ENCODE measurements at regions not wholly inside any gene's neighbourhood (a gene's known extent, or its start where the extent isn't known, plus 50 kb on each side); places are given as distances from the start of the nearest gene placed in this dataset.
"Not testable (repeated sequence)": the region's sequence is repeated elsewhere in the genome, so short reads cannot be mapped to it uniquely, and the experiment has no call there.

- H3K36me3 ChIP-seq (ENCODE audit: control insufficient read depth, insufficient read depth, low read length), result no peaks in the 10 kb centered on the region
- no peak for DNase-seq (ENCODE audit: low read depth)
- TF ChIP-seq, protein P1, sequence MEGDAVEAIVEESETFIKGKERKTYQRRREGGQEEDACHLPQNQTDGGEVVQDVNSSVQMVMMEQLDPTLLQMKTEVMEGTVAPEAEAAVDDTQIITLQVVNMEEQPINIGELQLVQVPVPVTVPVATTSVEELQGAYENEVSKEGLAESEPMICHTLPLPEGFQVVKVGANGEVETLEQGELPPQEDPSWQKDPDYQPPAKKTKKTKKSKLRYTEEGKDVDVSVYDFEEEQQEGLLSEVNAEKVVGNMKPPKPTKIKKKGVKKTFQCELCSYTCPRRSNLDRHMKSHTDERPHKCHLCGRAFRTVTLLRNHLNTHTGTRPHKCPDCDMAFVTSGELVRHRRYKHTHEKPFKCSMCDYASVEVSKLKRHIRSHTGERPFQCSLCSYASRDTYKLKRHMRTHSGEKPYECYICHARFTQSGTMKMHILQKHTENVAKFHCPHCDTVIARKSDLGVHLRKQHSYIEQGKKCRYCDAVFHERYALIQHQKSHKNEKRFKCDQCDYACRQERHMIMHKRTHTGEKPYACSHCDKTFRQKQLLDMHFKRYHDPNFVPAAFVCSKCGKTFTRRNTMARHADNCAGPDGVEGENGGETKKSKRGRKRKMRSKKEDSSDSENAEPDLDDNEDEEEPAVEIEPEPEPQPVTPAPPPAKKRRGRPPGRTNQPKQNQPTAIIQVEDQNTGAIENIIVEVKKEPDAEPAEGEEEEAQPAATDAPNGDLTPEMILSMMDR (IDR thresholded peaks at IDR 0.05; ENCODE audit: insufficient read depth, low read length, severe bottlenecking), result no peak
- no peak overlapping the region for H3K4me3 ChIP-seq (ENCODE audit: low read depth, low read length)
- FAIRE-seq, result no peak
- no peaks in the 10 kb centered on the region for H3K27me3 ChIP-seq (ENCODE audit: control insufficient read depth, insufficient read depth, low read length)
These were observed 903.2 kb downstream of the C4orf33 start for GRCh38 chr4:129999156-129999555.

DNA sequence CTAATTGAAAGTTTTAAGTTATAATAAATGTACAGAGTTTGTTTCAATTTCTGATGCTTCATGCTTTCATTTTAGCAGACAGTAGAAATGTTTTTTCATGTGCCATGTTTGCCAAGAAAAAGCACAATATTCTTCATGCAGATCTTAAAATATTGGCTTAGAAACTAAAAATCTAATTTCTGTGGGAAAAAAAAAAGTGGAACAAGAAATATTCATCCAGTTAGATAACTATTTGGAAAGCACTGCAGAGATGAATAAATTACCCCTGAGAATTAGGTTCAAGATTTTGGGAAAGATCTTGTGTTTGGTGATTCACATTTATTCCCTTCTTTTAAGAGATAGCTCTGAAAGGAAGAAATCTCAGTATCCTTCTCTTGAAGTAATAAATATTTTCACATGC lies 912.5 kb downstream of the C4orf33 start:
- Histone ChIP-seq H3K36me3 (ENCODE audit: control insufficient read depth, insufficient read depth, low read length) (no peaks in the 10 kb centered on the region), H3K4me3 (ENCODE audit: low read depth, low read length) (no peak overlapping the region), H3K27me3 (ENCODE audit: control insufficient read depth, insufficient read depth, low read length) (no peaks in the 10 kb centered on the region)
- DNase-seq (ENCODE audit: low read depth), result no peak
- TF ChIP-seq, protein P1 (IDR thresholded peaks at IDR 0.05; ENCODE audit: insufficient read depth, low read length, severe bottlenecking), result no peak
- FAIRE-seq, result no peak

GRCh38 chr4:130012806-130013205 lies 916.9 kb downstream of the C4orf33 start:
- H3K27me3 ChIP-seq (ENCODE audit: control insufficient read depth, insufficient read depth, low read length); FAIRE-seq; DNase-seq (ENCODE audit: low read depth); H3K36me3 ChIP-seq (ENCODE audit: control insufficient read depth, insufficient read depth, low read length); H3K4me3 ChIP-seq (ENCODE audit: low read depth, low read length): not testable (repeated sequence)

DNA sequence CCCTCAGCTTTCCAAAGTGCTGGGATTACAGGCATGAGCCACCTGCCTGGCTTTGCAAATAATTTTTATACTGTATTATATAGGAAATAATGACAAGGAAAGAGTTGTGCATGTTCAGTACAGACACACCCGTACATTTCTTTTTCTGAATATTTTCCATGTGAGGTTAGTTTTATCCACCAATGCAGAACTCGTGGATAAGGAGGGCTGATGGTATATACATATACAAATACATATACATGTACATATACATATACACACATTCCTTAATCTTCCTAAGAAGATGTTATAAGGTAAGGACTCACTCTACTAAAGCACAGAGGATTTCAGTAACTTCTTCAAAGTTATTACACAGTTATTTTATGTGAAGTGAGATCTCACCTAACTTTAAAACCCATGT lies 925.8 kb downstream of the C4orf33 start:
- FAIRE-seq (no peak), DNase-seq (ENCODE audit: low read depth) (no peak)
- TF ChIP-seq, protein P1 (IDR thresholded peaks at IDR 0.05; ENCODE audit: insufficient read depth, low read length, severe bottlenecking), result no peak
- no peak overlapping the region for H3K4me3 ChIP-seq (ENCODE audit: low read depth, low read length)
- no peaks in the 10 kb centered on the region for H3K27me3 ChIP-seq (ENCODE audit: control insufficient read depth, insufficient read depth, low read length)
- no peaks in the 10 kb centered on the region for H3K36me3 ChIP-seq (ENCODE audit: control insufficient read depth, insufficient read depth, low read length)

GRCh38 chr4:130023088-130023487 lies 927.1 kb downstream of the C4orf33 start:
- TF ChIP-seq, protein P1 (IDR thresholded peaks at IDR 0.05; ENCODE audit: insufficient read depth, low read length, severe bottlenecking), result no peak
- no peaks in the 10 kb centered on the region for H3K27me3 ChIP-seq (ENCODE audit: control insufficient read depth, insufficient read depth, low read length)
- no peak for FAIRE-seq

GRCh38 chr4:130025701-130026100 lies 929.7 kb downstream of the C4orf33 start:
- FAIRE-seq (no peak), DNase-seq (ENCODE audit: low read depth) (no peak)
- Histone ChIP-seq H3K27me3 (ENCODE audit: control insufficient read depth, insufficient read depth, low read length) (no peaks in the 10 kb centered on the region), H3K36me3 (ENCODE audit: control insufficient read depth, insufficient read depth, low read length) (no peaks in the 10 kb centered on the region), H3K4me3 (ENCODE audit: low read depth, low read length) (no peak overlapping the region)
- TF ChIP-seq, protein P1 (IDR thresholded peaks at IDR 0.05; ENCODE audit: insufficient read depth, low read length, severe bottlenecking), result no peak

More at GRCh38 chr4:130023088-130023487, 927.1 kb downstream of the C4orf33 start:
- H3K4me3 ChIP-seq (ENCODE audit: low read depth, low read length), result no peak overlapping the region
- DNase-seq (ENCODE audit: low read depth), result no peak
- H3K36me3 ChIP-seq (ENCODE audit: control insufficient read depth, insufficient read depth, low read length), result no peaks in the 10 kb centered on the region
